ENCODE measurements at regions not wholly inside any gene's neighbourhood (a gene's known extent, or its start where the extent isn't known, plus 50 kb on each side); places are given as distances from the start of the nearest gene placed in this dataset.

- Histone ChIP-seq H3K27ac (no peak overlapping the region), H3K4me1 (no peaks in the 10 kb centered on the region), H3K9me3 (no peaks in the 10 kb centered on the region), H3K36me3 (no peaks in the 10 kb centered on the region), H3K4me3 (no peak overlapping the region), H3K27me3 (no peaks in the 10 kb centered on the region)
- TF ChIP-seq POLR2A (IDR thresholded peaks at IDR 0.05) (no peak), CTCF (IDR thresholded peaks at IDR 0.05) (no peak)
- intact Hi-C loops (cut with DNase I; ENCODE audit: low total_unique reads) = no loop called here
- DNase-seq = no peak
Observed at GRCh38 chr18:63063171-63063570, 256.4 kb downstream of the BCL2 start.

GRCh38 chr18:63062246-63062645, 257.3 kb downstream of the BCL2 start:
- Histone ChIP-seq H3K4me1 (no peaks in the 10 kb centered on the region), H3K4me3 (no peak overlapping the region), H3K27ac (no peak overlapping the region), H3K27me3 (no peaks in the 10 kb centered on the region), H3K9me3 (no peaks in the 10 kb centered on the region), H3K36me3 (no peaks in the 10 kb centered on the region)
- DNase-seq = no peak
- intact Hi-C loops (cut with DNase I; ENCODE audit: low total_unique reads) = no loop called here
- TF ChIP-seq CTCF (IDR thresholded peaks at IDR 0.05) (no peak), POLR2A (IDR thresholded peaks at IDR 0.05) (no peak)

GRCh38 chr18:63061303-63061702, 258.3 kb downstream of the BCL2 start:
- intact Hi-C loops (cut with DNase I; ENCODE audit: low total_unique reads) = no loop called here
- Histone ChIP-seq H3K27ac (no peak overlapping the region), H3K9me3 (no peaks in the 10 kb centered on the region), H3K36me3 (no peaks in the 10 kb centered on the region), H3K4me1 (no peaks in the 10 kb centered on the region), H3K4me3 (no peak overlapping the region), H3K27me3 (no peaks in the 10 kb centered on the region)
- TF ChIP-seq POLR2A (IDR thresholded peaks at IDR 0.05) (no peak), CTCF (IDR thresholded peaks at IDR 0.05) (no peak)
- DNase-seq = no peak

GRCh38 chr18:63058521-63058920, 261.0 kb downstream of the BCL2 start:
- H3K4me1 ChIP-seq = no peaks in the 10 kb centered on the region
- intact Hi-C loops (cut with DNase I; ENCODE audit: low total_unique reads) = no loop called here
- no peak overlapping the region for H3K4me3 ChIP-seq

GRCh38 chr18:63057707-63058106, 261.9 kb downstream of the BCL2 start:
- H3K27me3 ChIP-seq = no peaks in the 10 kb centered on the region
- no peaks in the 10 kb centered on the region for H3K4me1 ChIP-seq
- no peaks in the 10 kb centered on the region for H3K36me3 ChIP-seq
- H3K9me3 ChIP-seq = no peaks in the 10 kb centered on the region
- no peak overlapping the region for H3K4me3 ChIP-seq
- no peak for DNase-seq
- intact Hi-C loops (cut with DNase I; ENCODE audit: low total_unique reads) = no loop called here
- no peak overlapping the region for H3K27ac ChIP-seq
- no peak for TF ChIP-seq POLR2A (IDR thresholded peaks at IDR 0.05)
- no peak for TF ChIP-seq CTCF (IDR thresholded peaks at IDR 0.05)

More at GRCh38 chr18:63058521-63058920, 261.0 kb downstream of the BCL2 start:
- Histone ChIP-seq H3K27ac (no peak overlapping the region), H3K9me3 (no peaks in the 10 kb centered on the region), H3K36me3 (no peaks in the 10 kb centered on the region), H3K27me3 (no peaks in the 10 kb centered on the region)
- TF ChIP-seq POLR2A (IDR thresholded peaks at IDR 0.05) (no peak), CTCF (IDR thresholded peaks at IDR 0.05) (no peak)
- no peak for DNase-seq
